GM18867 (cell line): ENCODE measurements at regions not wholly inside any gene's neighbourhood (a gene's known extent, or its start where the extent isn't known, plus 50 kb on each side); places are given as distances from the start of the nearest gene placed in this dataset.

Source experiments
- ATAC-seq: cut with Tn5 transposase; IDR thresholded peaks from one replicate; pipeline ENCODE4 v1.9.1; 2021; ENCODE audit warnings: mild to moderate bottlenecking, moderate library complexity; ENCODE audit not compliant: unreplicated experiment

- ATAC-seq, result no peak
Measured at GRCh38 chr5:40390281-40391149, 289.2 kb upstream of the PTGER4 start.

GRCh38 chr5:40389591-40389990 is 290.1 kb upstream of the PTGER4 start:
- no peak for ATAC-seq

DNA sequence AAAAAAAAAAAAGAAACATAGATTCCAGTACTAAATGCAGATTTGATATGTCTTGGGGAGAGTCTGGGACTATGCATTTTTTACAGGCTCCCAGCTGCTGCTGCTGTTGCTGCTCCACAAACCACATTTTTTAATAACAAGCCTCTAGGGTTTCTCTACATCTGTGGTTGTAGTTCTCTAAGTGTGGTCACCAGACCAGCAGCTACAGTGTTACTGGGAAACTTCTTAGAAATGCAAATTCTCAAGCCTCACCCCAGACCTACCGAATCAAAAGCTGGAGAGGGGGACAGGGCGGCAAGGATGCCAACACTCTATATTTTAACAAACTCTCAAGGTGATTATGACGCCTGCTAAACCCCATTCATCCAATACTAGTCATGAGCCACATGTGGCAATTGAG is 293.4 kb upstream of the PTGER4 start:
- ATAC-seq, result peak; percentile 91

DNA sequence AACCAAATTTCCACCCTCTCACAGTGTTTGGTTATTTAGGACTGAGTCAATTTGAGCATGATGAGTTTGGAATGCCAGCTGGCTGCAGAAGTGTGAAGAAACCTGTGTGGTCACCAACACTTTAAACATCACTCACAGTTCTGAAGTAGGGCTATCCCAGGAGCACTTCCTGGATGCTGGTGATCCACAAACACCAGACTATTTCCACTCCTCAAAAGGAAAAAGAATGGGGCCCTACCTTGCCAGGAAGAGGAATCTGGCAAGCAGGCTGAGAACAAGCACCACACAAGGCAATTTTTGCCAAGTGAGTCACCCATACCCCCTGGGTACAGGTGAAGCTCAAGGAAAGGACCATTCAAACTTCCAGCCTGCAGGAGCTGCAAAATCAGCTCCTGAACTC is 294.2 kb upstream of the PTGER4 start:
- peak; percentile 3 for ATAC-seq

DNA sequence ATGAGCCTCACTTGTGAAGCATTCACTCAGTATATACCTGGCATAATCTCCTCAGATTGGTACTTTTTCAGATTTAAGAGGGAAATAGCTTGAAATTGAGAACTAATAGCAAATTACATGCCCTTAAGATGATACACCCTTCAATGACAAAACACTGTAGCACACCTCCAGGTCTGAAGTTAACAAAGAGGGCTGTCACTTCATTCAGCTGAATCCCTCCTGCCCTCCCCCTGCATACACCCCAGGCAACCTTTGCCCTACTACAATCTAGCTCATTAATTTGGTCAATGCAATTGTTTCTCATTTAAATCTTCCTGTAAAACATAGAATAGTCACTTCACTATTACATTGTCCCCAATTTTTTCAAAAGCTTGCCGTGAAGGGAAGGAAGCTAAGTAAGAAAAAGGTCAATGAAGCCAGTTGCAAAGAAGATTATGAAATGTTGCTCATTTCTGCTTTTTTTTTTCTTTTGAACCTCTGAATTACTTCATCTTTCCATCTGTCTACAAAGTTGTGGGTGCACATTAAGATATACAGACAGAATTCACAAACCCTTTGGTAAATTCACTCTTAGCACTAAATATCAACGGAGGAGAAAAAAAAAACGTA is 294.8 kb upstream of the PTGER4 start:
- ATAC-seq, result no peak

GRCh38 chr5:40383749-40384651 is 295.7 kb upstream of the PTGER4 start:
- peak; percentile 45 for ATAC-seq

DNA sequence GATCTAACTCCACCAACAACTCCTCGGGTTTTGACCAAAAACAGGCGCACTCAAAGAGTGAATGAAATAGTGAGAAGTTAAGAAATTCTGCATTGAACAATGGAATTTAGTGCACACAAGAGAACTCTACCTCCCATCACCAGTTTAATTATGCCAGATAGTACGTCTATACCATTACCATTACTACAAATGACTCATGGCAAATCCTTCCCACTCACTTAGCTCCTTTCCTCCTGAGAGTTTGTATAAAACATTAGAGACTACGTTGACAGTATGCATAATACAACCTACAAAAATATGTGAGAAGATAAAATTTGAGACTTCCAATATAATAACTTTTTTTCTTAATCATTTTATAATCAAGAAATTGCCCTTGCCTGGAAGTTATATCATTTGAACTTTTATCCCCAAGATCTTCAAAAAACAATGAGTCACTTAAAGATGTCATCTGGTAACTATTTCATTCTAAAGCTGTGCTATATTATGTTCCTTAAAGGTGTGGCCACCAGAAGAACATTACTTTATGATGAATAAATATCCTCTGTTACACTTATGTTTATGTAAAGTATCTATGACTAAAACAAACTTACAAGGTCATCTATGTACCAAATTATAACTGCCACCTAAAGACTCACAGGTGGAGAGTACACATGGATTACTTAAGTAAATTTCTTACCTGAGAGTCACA is 297.9 kb upstream of the PTGER4 start:
- ATAC-seq, result no peak

DNA sequence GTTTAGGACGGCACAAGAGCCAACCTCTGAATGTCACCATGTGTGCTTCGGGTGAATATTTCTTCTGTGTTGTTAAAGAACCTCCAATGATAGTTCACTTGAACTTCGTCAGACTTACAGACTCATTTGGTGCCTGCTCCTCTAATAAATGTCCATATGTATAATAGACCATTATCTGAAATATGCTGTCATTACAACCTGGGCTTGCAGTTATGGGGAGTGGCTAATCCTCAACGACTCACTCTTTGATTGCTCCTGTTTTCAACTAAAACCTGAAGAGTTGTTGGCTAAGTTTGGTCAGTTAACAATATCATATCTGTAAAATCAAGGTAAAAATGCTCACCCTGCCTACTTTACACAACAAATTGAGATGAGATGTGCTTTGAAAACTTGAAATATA is 298.7 kb upstream of the PTGER4 start:
- ATAC-seq, result no peak

DNA sequence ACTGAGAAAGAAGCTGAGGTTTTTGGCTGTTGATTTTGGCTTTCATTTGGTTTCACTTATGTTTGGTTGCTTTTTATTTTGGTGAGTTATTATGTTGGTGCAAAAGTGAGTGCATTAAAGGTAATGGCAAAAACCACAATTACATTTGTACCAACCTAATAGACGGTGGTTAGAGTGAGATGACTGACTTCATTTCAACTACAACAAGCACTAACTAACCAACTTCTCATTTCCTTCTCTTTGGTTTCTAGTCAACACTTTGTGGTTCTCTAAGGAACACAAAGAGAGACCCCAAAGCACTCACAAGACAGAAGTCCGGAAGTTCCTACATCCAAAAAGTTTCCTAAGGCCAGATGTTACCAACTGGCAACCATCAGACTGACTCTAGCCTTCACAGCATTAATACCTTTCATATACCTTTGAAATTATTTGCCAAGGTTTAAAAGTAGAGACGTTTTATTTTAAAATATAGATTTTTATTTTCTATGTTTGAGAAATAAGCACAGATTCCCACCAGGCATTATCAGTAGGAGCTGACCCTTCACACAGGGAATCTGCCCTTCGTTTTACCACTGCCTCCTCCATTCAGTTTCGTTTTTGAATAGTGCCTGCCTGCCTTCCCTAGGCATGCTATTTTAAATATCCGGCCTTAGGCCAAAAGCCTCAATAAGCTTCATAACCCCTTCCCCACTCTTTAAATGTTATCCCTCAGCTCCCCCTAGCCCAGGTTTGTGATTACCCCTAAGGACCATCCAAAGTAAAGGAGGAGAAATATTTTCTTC is 301.1 kb upstream of the PTGER4 start:
- peak; percentile 67 for ATAC-seq

DNA sequence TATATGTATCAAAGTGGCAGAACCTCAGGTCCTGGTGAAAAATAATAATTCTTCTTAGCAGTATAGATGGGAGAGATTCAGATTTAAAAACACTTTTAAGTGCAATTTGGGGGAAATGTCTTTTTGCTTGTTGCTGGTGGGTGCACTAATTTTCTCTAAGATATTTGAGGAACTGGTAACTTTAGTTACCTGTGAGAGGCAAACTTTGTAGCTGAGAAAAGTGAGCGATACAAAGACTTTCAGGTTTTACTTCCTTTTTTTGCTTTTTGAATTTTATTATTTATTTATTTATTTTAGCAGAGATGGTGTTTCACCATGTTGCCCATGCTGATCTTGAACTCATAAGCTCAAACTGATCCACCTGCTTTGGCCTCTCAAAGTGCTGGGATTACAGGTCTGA is 303.1 kb upstream of the PTGER4 start:
- ATAC-seq, result peak; percentile 85

- ATAC-seq, result no peak
Measured at GRCh38 chr5:40374853-40375252, 304.9 kb upstream of the PTGER4 start.

GRCh38 chr5:40368200-40368599 is 311.5 kb upstream of the PTGER4 start:
- ATAC-seq, result no peak

GRCh38 chr5:40367255-40367654 is 312.5 kb upstream of the PTGER4 start:
- no peak for ATAC-seq

DNA sequence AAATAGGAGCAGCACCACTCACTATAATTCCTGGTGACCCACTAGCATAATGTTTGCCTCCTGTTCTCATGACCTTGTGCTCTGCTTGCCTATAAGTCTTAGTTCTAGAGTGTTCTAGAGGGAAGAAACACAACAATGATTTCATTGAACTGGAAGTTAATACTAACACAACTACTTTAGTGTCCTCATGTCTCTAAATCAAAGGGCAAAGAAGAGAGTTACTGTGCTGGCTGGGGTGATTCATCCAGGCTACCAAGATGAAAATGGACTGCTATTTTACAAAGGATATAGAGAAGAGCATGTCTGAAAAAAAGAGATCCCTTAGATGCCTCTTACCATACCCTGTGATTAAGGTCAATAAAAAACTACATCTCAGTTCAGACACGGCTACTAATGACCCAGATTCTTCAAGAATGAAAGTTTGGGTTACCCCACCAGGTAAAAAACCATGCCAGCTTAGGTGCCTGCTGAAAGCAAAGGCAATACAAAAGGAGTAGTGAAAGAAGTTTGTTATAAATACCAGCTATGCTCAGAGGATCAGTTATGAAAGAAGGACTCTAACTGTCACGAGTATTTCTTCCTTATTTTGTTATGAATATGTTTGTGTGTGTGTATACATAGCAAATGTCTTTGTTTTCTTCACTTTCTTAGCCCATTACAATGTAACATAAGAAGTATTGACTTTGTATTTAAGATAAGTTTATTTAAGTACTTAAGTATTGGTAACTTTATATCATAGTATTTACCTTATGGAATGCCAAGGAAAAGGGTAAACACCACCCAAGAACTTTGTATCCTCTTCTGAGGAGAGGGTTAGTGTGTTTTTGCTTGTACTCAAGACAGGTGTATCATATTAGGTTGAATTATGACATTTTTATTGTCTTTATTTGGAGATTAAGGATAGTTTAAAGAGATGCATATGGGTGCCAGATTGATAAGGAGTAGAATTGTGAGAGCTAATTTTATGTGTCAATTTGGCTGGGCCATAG is 314.1 kb upstream of the PTGER4 start:
- peak; percentile 89 for ATAC-seq

DNA sequence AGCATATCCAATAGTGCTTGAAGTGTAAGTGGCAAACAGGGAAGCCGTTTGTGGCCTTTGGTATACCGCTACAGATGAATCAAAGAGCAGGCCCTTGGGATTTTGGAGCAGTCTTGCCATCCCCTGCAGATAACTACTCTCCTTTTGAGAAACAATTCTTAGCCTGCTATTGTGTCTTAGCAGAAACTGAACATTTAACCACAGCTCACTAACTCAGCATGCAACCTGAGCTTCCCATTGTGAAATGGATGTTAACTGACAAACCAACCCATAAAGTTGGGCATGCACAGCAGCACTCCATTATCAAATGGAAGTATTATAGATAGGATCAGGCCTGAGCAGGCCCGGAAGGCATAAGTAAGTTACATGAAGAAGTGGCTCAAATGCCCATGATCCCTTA is 315.3 kb upstream of the PTGER4 start:
- ATAC-seq, result no peak

- no peak for ATAC-seq
Measured at GRCh38 chr5:40361378-40361777, 318.3 kb upstream of the PTGER4 start.

DNA sequence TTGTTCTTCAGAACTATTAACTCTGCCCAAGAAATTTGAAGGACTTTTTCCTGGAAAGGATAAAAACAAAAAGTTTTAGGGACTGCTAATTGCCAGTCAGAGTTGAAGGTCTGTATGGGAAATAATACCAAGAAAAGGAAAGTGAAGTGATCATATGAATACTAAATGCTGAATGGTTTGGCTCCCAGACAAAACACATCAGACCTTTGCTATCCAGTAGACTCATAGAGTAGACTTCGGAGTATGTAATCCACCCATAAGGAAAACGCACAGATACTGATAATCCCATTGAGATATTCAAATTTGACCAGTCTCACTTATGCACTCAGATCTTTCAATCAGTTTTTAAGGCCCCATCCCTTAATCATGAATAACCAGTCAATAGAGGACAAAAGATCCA is 319.0 kb upstream of the PTGER4 start:
- no peak for ATAC-seq

DNA sequence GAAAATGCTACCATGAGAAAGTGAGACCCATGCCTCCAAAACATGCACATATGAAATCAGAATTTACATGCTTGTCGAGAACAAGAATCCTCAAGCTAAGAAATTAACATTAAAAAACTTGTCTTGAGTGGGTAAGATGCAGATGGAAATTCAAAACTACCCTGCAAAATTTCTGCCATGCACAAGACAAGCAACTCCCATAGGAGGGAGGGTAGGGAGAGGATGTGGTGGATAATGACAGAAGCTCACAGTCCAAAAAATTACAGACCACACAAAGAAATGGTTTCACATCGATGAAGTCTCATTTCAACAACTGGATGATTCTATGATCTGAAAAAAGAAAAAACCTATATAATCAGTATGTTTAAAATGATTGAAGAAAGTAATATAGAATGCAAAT is 319.9 kb upstream of the PTGER4 start:
- ATAC-seq, result no peak

- no peak for ATAC-seq
Measured at GRCh38 chr5:40359093-40359492, 320.6 kb upstream of the PTGER4 start.
